Lung (tissue), 11 donors: ENCODE measurements at regions not wholly inside any gene's neighbourhood (a gene's known extent, or its start where the extent isn't known, plus 50 kb on each side); places are given as distances from the start of the nearest gene placed in this dataset.
A peak's percentile ranks its signal among the peaks of the same experiment; 100 is the strongest.

ENCODE experiments used
- ATAC-seq: fragments of 200-7000 bp; cut with Tn5 transposase; one replicate; pipeline ENCODE4 v1.9.1; 2020; ENCODE audit warnings: moderate number of reproducible peaks; ENCODE audit not compliant: insufficient read depth, low FRiP score
- DNase-seq, 3 donors: peaks; one replicate each; pipeline ENCODE4 v3.0.0-alpha.2; 2013 to 2017
- H3K27ac ChIP-seq, 2 donors: one replicate each; pipeline ENCODE4 v1.5.1; 2013; ENCODE audit warnings: mild to moderate bottlenecking in 2 of 2, moderate library complexity in 2 of 2, control low read depth in 1 of 2, inconsistent platforms in 1 of 2, low read depth in 1 of 2, low read length in 1 of 2
- H3K27me3 ChIP-seq, 3 donors: one replicate each; pipeline ENCODE4 v1.5.1; 2013; ENCODE audit warnings: low read length in 2 of 3; ENCODE audit not compliant: control insufficient read depth in 3 of 3, insufficient read depth in 3 of 3
- H3K36me3 ChIP-seq, 4 donors: one replicate each; pipeline ENCODE4 v1.5.1; 2013; ENCODE audit warnings: low read length in 4 of 4, mild to moderate bottlenecking in 1 of 4, moderate library complexity in 1 of 4; ENCODE audit not compliant: control insufficient read depth in 4 of 4, insufficient read depth in 4 of 4
- H3K4me1 ChIP-seq, 5 donors: one replicate each; pipeline ENCODE4 v1.5.1; 2013; ENCODE audit warnings: low read length in 5 of 5, mild to moderate bottlenecking in 2 of 5, moderate library complexity in 1 of 5; ENCODE audit not compliant: control insufficient read depth in 5 of 5, insufficient read depth in 5 of 5
- H3K4me3 ChIP-seq: one replicate; pipeline ENCODE4 v1.5.1; 2013; ENCODE audit warnings: mild to moderate bottlenecking, control low read depth, moderate library complexity
- H3K9ac ChIP-seq, 2 donors: one replicate each; pipeline ENCODE4 v1.5.1; 2013; ENCODE audit warnings: low read length in 2 of 2, control low read depth in 1 of 2; ENCODE audit not compliant: insufficient read depth in 1 of 2
- H3K9me3 ChIP-seq, 4 donors: one replicate each; pipeline ENCODE4 v1.5.1; 2013; ENCODE audit warnings: low read length in 3 of 4, mild to moderate bottlenecking in 1 of 4, moderate library complexity in 1 of 4; ENCODE audit not compliant: control insufficient read depth in 4 of 4, insufficient read depth in 3 of 4
- CTCF ChIP-seq: IDR thresholded peaks from 2 replicates; pipeline ENCODE4 v1.5.1; 2012; ENCODE audit warnings: mild to moderate bottlenecking; ENCODE audit errors: control extremely low read depth, extremely low read depth
- WGBS, 2 donors: extraction: QIAGEN DNeasy Blood & Tissue Kit; methylation state at CpG; one replicate each; pipeline ENCODE4 v1.1.7; 2013; 5-methylcytosine and 5-hydroxymethylcytosine counted together
- donor health status: control.
- donor health status: control.
- donor health status: Bipolar disorder and iron deficiency.
- donor health status: healthy.
- donor health status: DM: yes; HTN: yes; CAD: no.

DNA sequence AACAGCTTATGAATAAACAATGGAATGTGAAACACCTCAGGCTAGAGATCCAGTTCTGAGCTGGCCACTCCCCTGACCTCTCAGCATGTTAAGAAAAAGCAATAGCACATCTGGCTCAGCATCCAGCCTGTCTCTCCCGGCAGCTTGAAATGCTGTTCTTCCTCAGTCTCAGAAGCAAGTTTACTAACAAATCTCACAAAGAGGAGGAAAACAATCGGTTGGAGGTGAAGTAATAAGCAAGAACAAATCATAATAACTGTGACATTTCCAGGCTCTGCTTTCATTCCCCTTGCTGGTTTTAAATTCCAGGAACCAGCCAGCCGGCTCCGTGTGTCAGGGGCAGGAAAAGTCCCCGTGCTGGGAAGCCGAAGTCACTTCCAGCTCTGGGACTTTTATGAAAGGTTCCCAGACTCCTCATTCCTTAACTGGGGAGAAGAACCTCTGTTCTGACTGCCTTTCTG lies 133.9 kb upstream of the ARL4C start:
- TF ChIP-seq CTCF: no peak
- 41 to 65% methylated on average over 6 of the region's 6 CpGs for WGBS, 2 donors
- DNase-seq (peak in 2 of 3 donors; percentile 25 to 34), ATAC-seq (no peak)
- Histone ChIP-seq H3K9me3 (peaks cover 0 to 2% (median 0%) of the 10 kb centered on the region in 4 donors), H3K4me1 (peaks cover 0 to 37% (median 7%) of the 10 kb centered on the region in 5 donors), H3K9ac (no peak overlapping the region), H3K36me3 (no peaks in the 10 kb centered on the region), H3K27ac (no peak overlapping the region), H3K4me3 (no peak overlapping the region), H3K27me3 (no peaks in the 10 kb centered on the region)

DNA sequence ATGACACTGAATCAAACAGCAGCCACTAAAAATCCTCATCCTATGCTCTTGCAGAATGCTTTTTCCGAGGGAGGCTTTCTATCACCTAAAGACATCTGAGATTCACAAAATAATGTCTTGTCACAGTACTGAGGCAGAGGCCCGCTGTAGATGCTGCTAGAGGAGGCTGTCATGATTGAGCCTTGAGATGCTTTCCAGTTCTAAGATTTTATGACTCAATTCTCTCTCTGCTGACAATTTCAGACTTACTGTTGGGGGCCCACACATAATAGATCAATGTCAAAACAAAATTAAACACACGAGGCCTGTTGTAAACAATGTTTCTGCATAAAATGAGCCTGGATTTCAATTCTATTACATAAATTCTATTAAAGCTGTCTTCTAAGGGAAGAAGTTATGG lies 132.7 kb upstream of the ARL4C start:
- Histone ChIP-seq H3K36me3 (no peaks in the 10 kb centered on the region), H3K9me3 (peaks cover 0 to 2% (median 0%) of the 10 kb centered on the region in 4 donors), H3K4me1 (peaks cover 0 to 37% (median 7%) of the 10 kb centered on the region in 5 donors), H3K27ac (no peak overlapping the region), H3K27me3 (no peaks in the 10 kb centered on the region), H3K9ac (no peak overlapping the region), H3K4me3 (no peak overlapping the region)
- no peak for TF ChIP-seq CTCF
- peak in 2 of 3 donors; percentile 72 to 77 for DNase-seq
- ATAC-seq: no peak
- 70 to 81% methylated on average over 3 of the region's 3 CpGs for WGBS, 2 donors

DNA sequence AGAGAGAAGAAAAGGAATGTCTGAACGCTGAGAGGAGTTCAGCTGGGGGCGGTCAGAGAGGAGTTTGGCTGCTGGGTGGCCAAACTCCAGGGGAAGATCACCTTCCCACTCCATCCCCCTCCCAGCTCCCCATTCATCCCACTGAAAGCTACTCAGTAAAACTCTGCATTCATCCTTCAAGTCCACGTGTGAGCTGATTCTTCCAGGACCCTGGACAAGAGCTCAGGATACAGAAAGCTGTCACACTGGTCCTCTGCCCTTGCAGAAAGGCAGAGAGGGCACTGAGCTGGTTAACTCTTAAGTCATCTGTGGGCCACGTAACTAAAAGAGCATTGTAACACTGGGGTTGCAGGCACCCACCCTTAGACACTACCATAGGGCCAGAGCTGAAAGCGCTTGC lies 132.1 kb upstream of the ARL4C start:
- no peak overlapping the region for H3K4me3 ChIP-seq
- peaks cover 0 to 2% (median 0%) of the 10 kb centered on the region in 4 donors for H3K9me3 ChIP-seq
- no peak overlapping the region for H3K9ac ChIP-seq
- H3K4me1 ChIP-seq: peaks cover 0 to 37% (median 7%) of the 10 kb centered on the region in 5 donors
- WGBS, 2 donors: 73 to 98% methylated on average over 5 of the region's 5 CpGs
- ATAC-seq (no peak), DNase-seq (no peak)
- no peak for TF ChIP-seq CTCF
- no peaks in the 10 kb centered on the region for H3K36me3 ChIP-seq
- no peak overlapping the region for H3K27ac ChIP-seq
- H3K27me3 ChIP-seq: no peaks in the 10 kb centered on the region

GRCh38 chr2:234627308-234627707 lies 130.4 kb upstream of the ARL4C start:
- DNase-seq (no peak), ATAC-seq (no peak)
- Histone ChIP-seq H3K9me3 (peaks cover 0 to 2% (median 0%) of the 10 kb centered on the region in 4 donors), H3K9ac (no peak overlapping the region), H3K27ac (no peak overlapping the region), H3K4me1 (peaks cover 0 to 28% (median 1%) of the 10 kb centered on the region in 5 donors), H3K4me3 (no peak overlapping the region), H3K36me3 (no peaks in the 10 kb centered on the region), H3K27me3 (no peaks in the 10 kb centered on the region)
- TF ChIP-seq CTCF: no peak
- 72 to 94% methylated on average over 2 of the region's 2 CpGs for WGBS, 2 donors
